Gastroesophageal sphincter (tissue), 3 donors: ENCODE measurements at regions not wholly inside any gene's neighbourhood (a gene's known extent, or its start where the extent isn't known, plus 50 kb on each side); places are given as distances from the start of the nearest gene placed in this dataset.

Experiments
- EP300 ChIP-seq: sonication (generic); formaldehyde crosslinking; IDR thresholded peaks from one replicate; pipeline ENCODE4 v1.6.1; 2017; ENCODE audit warnings: antibody characterized with exemption, mild to moderate bottlenecking
- POLR2A ChIP-seq, 2 donors: fragments of 450-650 bp; IDR thresholded peaks; one replicate each; pipeline ENCODE4 v1.6.1; 2017; ENCODE audit warnings: antibody characterized with exemption in 2 of 2, mild to moderate bottlenecking in 2 of 2, moderate library complexity in 1 of 2
- POLR2AphosphoS5 ChIP-seq: sonication (generic); formaldehyde crosslinking; IDR thresholded peaks from one replicate; pipeline ENCODE4 v1.6.1; 2017; ENCODE audit warnings: antibody characterized with exemption
- TF ChIP-seq, protein P1 (sequence below), 4 experiments: fragments of 200-600 bp in 2 of 4; fragments of 450-650 bp in 2 of 4; sonication (generic) in 1 of 4; IDR thresholded peaks; one replicate each; pipeline ENCODE4 v1.5.1; 2017 to 2019; ENCODE audit warnings: antibody characterized with exemption in 4 of 4, mild to moderate bottlenecking in 2 of 4, moderate library complexity in 2 of 4

GRCh38 chr4:43339435-43339834 lies 446.9 kb downstream of the GRXCR1 start:
- TF ChIP-seq, protein P1, sequence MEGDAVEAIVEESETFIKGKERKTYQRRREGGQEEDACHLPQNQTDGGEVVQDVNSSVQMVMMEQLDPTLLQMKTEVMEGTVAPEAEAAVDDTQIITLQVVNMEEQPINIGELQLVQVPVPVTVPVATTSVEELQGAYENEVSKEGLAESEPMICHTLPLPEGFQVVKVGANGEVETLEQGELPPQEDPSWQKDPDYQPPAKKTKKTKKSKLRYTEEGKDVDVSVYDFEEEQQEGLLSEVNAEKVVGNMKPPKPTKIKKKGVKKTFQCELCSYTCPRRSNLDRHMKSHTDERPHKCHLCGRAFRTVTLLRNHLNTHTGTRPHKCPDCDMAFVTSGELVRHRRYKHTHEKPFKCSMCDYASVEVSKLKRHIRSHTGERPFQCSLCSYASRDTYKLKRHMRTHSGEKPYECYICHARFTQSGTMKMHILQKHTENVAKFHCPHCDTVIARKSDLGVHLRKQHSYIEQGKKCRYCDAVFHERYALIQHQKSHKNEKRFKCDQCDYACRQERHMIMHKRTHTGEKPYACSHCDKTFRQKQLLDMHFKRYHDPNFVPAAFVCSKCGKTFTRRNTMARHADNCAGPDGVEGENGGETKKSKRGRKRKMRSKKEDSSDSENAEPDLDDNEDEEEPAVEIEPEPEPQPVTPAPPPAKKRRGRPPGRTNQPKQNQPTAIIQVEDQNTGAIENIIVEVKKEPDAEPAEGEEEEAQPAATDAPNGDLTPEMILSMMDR (IDR thresholded peaks at IDR 0.05), result no peak
- TF ChIP-seq POLR2A (IDR thresholded peaks at IDR 0.05) (no peak), POLR2AphosphoS5 (no peak), EP300 (no peak)
